Thymus (tissue), 11 donors: ENCODE measurements at regions not wholly inside any gene's neighbourhood (a gene's known extent, or its start where the extent isn't known, plus 50 kb on each side); places are given as distances from the start of the nearest gene placed in this dataset.

ENCODE experiments used
- DNase-seq, 9 donors: peaks; one replicate each; pipeline ENCODE4 v3.0.0-alpha.2; 2013; ENCODE audit warnings: low spot score in 9 of 9, low read depth in 6 of 9, missing footprints in 1 of 9
- H3K27ac ChIP-seq, 2 donors: one replicate each; pipeline ENCODE4 v1.5.1; 2013; ENCODE audit warnings: control low read depth in 1 of 2, low read depth in 1 of 2, low read length in 1 of 2, mild to moderate bottlenecking in 1 of 2, moderate library complexity in 1 of 2
- H3K27me3 ChIP-seq, 2 donors: one replicate each; pipeline ENCODE4 v1.5.1; 2013; ENCODE audit warnings: low read length in 1 of 2; ENCODE audit not compliant: control insufficient read depth in 2 of 2, insufficient read depth in 1 of 2
- H3K36me3 ChIP-seq, 2 donors: one replicate each; pipeline ENCODE4 v1.5.1; 2013; ENCODE audit warnings: low read length in 1 of 2, mild to moderate bottlenecking in 1 of 2, moderate library complexity in 1 of 2; ENCODE audit not compliant: control insufficient read depth in 2 of 2, insufficient read depth in 2 of 2
- H3K4me1 ChIP-seq, 2 donors: one replicate each; pipeline ENCODE4 v1.5.1; 2013; ENCODE audit warnings: low read length in 2 of 2; ENCODE audit not compliant: control insufficient read depth in 2 of 2, insufficient read depth in 2 of 2
- H3K4me3 ChIP-seq, 2 donors: one replicate each; pipeline ENCODE4 v1.5.1; 2013; ENCODE audit warnings: low read length in 2 of 2, control low read depth in 1 of 2, mild to moderate bottlenecking in 1 of 2
- H3K9me3 ChIP-seq, 2 donors: one replicate each; pipeline ENCODE4 v1.5.1; 2013; ENCODE audit warnings: low read length in 1 of 2, mild to moderate bottlenecking in 1 of 2; ENCODE audit not compliant: control insufficient read depth in 2 of 2, insufficient read depth in 1 of 2
- WGBS: extraction: QIAGEN DNeasy Blood & Tissue Kit; methylation state at CpG from one replicate; pipeline ENCODE4 v1.1.7; 2013; 5-methylcytosine and 5-hydroxymethylcytosine counted together
- donor health status: healthy.

DNA sequence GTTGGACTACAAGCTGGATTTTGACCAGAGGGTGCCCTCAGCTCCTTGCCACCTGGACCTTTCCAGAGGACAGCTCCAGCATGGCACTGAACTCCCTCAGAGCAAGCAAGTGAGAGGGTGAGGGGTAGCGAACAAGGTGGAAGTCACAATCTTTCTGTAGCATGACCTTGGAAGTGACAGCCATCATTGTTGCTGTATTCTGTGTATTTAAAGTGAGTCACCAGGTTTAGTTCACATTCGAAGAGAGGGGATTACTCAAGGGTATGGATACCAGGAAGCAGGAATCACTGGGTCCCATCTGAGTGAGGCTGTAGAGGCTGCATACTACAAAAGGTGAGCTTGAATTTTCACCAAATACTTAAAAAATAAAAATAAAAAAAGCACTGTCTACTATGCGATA lies 280.0 kb upstream of the SPTLC3 start:
- H3K27ac ChIP-seq: no peak overlapping the region
- H3K4me1 ChIP-seq: no peaks in the 10 kb centered on the region
- H3K4me3 ChIP-seq: no peak overlapping the region
- H3K27me3 ChIP-seq: no peaks in the 10 kb centered on the region
- no peaks in the 10 kb centered on the region for H3K9me3 ChIP-seq
- no peaks in the 10 kb centered on the region for H3K36me3 ChIP-seq
- no peak for DNase-seq
- 96% methylated on average over 3 of the region's 3 CpGs for WGBS

DNA sequence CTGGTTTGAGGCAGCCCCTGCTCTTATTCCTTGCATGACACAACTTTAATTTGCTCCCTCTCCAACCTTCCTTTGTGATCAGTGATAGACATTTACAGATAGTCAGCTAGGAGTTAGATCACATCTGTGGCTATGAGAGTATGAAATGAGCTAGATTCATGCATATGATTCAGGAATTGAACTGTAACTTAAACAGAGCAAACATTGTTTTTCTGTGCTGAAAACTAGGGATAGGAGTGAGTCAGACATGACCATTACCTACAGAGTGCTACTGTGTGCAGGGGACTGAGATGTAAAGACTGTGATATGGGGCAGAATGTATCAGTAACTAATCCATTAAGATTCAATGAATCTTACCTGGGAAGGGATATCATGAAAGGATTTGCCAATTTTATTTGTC lies 279.4 kb upstream of the SPTLC3 start:
- H3K4me3 ChIP-seq: no peak overlapping the region
- no peaks in the 10 kb centered on the region for H3K27me3 ChIP-seq
- no peaks in the 10 kb centered on the region for H3K9me3 ChIP-seq
- H3K27ac ChIP-seq: no peak overlapping the region
- no peaks in the 10 kb centered on the region for H3K36me3 ChIP-seq
- no peaks in the 10 kb centered on the region for H3K4me1 ChIP-seq
- no peak for DNase-seq

DNA sequence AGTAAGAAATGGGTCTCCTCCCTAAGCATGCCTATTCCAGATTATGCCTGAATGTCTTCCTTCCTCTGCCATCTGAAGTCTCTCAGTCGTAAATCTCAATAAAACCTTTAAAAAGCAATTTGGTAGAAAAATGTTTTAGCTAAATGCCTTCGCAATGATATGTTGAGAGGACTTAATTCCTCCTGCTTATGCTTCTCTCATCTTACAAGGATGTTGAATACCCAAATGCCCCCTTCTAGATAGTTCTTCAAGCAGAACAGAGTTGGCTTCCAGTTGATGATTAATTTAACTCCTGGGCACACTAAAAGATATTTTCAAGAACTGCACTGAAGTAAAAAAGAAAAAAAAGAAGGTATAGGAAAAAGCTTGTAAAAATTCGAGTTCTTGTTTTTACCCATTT lies 275.0 kb upstream of the SPTLC3 start:
- H3K36me3 ChIP-seq: no peaks in the 10 kb centered on the region
- no peak overlapping the region for H3K27ac ChIP-seq
- no peaks in the 10 kb centered on the region for H3K4me1 ChIP-seq
- H3K4me3 ChIP-seq: no peak overlapping the region
- WGBS: 87% methylated on average over 3 of the region's 3 CpGs
- H3K9me3 ChIP-seq: no peaks in the 10 kb centered on the region
- no peaks in the 10 kb centered on the region for H3K27me3 ChIP-seq
- DNase-seq: no peak

DNA sequence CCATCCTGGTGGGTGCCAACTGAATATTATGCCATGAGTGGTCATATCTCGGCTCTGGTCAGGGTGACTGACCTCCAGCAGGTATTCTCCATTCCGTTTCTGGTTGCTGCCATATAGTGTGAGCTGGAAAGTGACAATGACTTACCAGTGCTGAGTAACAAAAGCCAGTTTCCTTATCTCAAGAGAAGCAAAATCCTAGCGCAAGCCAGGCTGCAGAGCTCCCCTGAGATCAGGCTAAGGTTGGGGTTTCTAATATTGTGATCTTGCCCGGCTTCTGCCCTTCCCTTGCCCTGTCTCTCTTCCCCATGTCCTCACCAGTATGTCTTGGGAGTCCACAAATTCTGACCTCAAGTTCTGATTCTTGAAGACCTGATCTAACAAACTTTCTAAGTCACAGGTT lies 271.3 kb upstream of the SPTLC3 start:
- Histone ChIP-seq H3K4me1 (no peaks in the 10 kb centered on the region), H3K9me3 (no peaks in the 10 kb centered on the region), H3K27me3 (no peaks in the 10 kb centered on the region), H3K36me3 (no peaks in the 10 kb centered on the region), H3K4me3 (no peak overlapping the region), H3K27ac (no peak overlapping the region)
- DNase-seq: no peak
- WGBS: 79% methylated on average over 4 of the region's 4 CpGs

DNA sequence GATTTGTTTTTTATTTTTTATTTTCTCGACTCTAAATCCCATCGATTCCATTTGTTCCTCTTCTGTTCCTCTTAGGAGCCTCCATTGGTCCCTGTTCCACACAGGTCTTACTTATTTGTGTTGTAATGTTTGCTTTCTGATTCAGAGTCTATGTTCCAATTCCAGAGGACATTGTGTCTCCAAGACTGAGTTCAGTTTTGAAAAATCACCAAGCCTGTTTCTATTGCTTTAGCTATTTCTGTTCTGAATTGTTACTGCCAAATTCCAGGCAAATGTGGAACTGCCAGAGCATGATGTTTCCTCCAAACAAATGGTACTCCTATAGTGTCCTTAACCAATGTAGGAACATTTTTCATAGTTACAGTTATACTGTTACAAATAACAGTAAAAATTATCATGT lies 270.9 kb upstream of the SPTLC3 start:
- Histone ChIP-seq H3K36me3 (no peaks in the 10 kb centered on the region), H3K27me3 (no peaks in the 10 kb centered on the region), H3K27ac (no peak overlapping the region), H3K4me1 (no peaks in the 10 kb centered on the region), H3K4me3 (no peak overlapping the region), H3K9me3 (no peaks in the 10 kb centered on the region)
- DNase-seq: no peak
- WGBS: 94% methylated on average over 2 of the region's 2 CpGs

DNA sequence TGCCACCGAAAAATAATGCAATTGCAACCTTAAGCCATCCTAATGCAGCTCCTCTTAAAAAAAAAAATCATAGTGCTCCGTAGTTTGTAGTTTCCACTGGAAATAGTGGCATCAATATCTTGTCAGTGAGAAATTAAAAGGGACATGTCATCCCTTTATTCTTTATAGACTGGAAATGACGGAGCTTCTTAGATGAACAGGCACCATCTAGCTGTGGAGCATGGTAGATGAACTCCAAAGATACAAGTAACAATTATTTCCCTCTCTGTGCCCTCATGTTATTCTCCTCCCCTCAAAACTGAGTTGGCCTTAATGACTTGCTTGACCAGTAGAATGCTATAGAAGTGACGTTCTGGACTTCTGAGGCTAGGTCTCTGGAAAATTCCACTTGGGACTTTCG lies 268.1 kb upstream of the SPTLC3 start:
- WGBS: 92% methylated on average over 5 of the region's 5 CpGs
- Histone ChIP-seq H3K4me1 (no peaks in the 10 kb centered on the region), H3K27ac (no peak overlapping the region), H3K9me3 (no peaks in the 10 kb centered on the region), H3K36me3 (no peaks in the 10 kb centered on the region), H3K4me3 (no peak overlapping the region), H3K27me3 (no peaks in the 10 kb centered on the region)
- DNase-seq: no peak

DNA sequence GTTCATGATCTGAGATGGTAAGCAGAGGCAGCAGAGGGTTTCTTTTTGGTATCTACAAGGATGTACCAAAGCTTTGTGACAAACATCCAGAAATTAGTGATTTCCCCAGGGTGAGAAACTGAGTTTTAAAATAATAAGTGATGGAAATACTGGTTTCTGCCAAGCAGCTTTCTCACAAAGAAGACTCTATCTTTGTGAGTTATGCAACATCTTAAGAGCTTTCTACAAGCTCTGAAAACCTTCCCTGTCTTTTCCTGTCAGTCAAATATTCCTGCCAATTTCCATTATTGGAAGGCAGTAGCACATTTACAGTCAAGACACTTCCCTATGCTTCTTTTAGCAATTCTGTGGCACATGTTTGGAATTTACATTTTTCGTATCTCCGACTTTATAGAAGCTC lies 264.7 kb upstream of the SPTLC3 start:
- Histone ChIP-seq H3K27me3 (no peaks in the 10 kb centered on the region), H3K4me3 (no peak overlapping the region), H3K36me3 (no peaks in the 10 kb centered on the region), H3K27ac (no peak overlapping the region), H3K4me1 (no peaks in the 10 kb centered on the region), H3K9me3 (no peaks in the 10 kb centered on the region)
- 98% methylated on average over 2 of the region's 2 CpGs for WGBS
- no peak for DNase-seq

DNA sequence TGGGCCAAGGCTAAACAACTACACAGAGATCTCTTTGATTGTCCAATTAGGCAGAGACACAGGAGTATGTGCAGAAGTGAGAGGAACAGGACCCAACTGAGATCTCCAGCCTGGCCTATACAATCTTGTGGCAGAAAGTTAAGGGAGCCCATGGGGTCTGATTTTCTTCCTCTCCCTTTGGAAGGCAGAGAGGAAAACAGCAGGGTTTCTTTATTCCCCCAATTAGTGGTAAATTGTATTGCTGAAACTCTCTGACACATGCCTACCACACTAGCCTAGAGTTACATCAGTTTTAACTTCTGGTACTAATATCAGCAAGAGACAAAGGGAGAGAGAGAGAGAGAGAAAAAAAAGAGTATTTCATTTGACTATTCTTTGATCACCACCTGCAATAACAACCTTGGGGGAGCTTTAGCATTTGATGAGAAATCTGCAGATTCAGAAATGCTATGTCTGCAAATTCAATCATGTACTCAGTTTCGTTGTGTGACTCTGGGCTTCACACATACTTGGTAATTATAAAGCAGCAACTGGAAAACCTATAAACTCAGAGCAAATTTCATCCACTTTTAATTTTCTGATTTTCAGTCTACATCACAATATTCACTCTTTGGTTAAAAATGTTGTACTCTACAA lies 260.3 kb upstream of the SPTLC3 start:
- no peak for DNase-seq
- H3K4me3 ChIP-seq: no peak overlapping the region
- H3K27ac ChIP-seq: no peak overlapping the region
- H3K36me3 ChIP-seq: no peaks in the 10 kb centered on the region
- no peaks in the 10 kb centered on the region for H3K9me3 ChIP-seq
- no peaks in the 10 kb centered on the region for H3K4me1 ChIP-seq
- 68% methylated on average over 1 of the region's 1 CpG for WGBS
- no peaks in the 10 kb centered on the region for H3K27me3 ChIP-seq

DNA sequence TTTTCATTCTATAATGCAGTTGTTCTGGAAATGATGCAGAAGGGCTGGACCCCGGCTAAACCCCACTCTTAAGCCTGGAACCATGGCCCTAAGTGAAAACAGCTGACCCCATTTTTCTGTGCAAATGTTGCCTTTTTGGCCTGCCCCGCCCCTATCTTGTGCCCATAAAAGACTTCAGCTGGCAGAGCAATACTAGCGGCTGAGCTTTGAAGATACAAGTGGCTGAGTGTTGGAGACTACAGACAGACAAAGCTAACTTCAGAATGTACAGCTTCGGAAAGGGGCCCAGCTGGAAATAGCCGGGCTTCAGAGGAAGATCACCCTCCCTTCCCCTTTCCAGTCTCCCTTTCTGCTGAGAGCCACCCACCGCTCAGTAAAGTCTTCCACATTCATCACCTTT lies 258.6 kb upstream of the SPTLC3 start:
- 92% methylated on average over 6 of the region's 6 CpGs for WGBS
- no peak for DNase-seq
- no peaks in the 10 kb centered on the region for H3K27me3 ChIP-seq

More for the DNA sequence above, 258.6 kb upstream of the SPTLC3 start:
- H3K4me1 ChIP-seq: no peaks in the 10 kb centered on the region
- no peak overlapping the region for H3K27ac ChIP-seq
- H3K9me3 ChIP-seq: no peaks in the 10 kb centered on the region
- H3K36me3 ChIP-seq: no peaks in the 10 kb centered on the region
- no peak overlapping the region for H3K4me3 ChIP-seq
